Upper lobe of left lung (tissue), 4 donors: ENCODE measurements at regions not wholly inside any gene's neighbourhood (a gene's known extent, or its start where the extent isn't known, plus 50 kb on each side); places are given as distances from the start of the nearest gene placed in this dataset.

Source experiments
- CTCF ChIP-seq, 6 experiments: fragments of 450-650 bp in 4 of 6; fragments of 200-600 bp in 2 of 6; sonication (generic) in 2 of 6; IDR thresholded peaks; one replicate each; pipeline ENCODE4 v1.5.1; 2016 to 2019; ENCODE audit warnings: antibody characterized with exemption in 6 of 6
- POLR2A ChIP-seq, 4 donors: fragments of 450-650 bp; IDR thresholded peaks; one replicate each; pipeline ENCODE4 v1.5.1; 2016 to 2017; ENCODE audit warnings: antibody characterized with exemption in 4 of 4, mild to moderate bottlenecking in 2 of 4

- TF ChIP-seq CTCF (IDR thresholded peaks at IDR 0.05): no peak
- TF ChIP-seq POLR2A (IDR thresholded peaks at IDR 0.05): no peak
Observed at GRCh38 chr1:47645151-47645550, 207.3 kb downstream of the FOXD2 start.
